ENCODE measurements at regions not wholly inside any gene's neighbourhood (a gene's known extent, or its start where the extent isn't known, plus 50 kb on each side); places are given as distances from the start of the nearest gene placed in this dataset.

DNA sequence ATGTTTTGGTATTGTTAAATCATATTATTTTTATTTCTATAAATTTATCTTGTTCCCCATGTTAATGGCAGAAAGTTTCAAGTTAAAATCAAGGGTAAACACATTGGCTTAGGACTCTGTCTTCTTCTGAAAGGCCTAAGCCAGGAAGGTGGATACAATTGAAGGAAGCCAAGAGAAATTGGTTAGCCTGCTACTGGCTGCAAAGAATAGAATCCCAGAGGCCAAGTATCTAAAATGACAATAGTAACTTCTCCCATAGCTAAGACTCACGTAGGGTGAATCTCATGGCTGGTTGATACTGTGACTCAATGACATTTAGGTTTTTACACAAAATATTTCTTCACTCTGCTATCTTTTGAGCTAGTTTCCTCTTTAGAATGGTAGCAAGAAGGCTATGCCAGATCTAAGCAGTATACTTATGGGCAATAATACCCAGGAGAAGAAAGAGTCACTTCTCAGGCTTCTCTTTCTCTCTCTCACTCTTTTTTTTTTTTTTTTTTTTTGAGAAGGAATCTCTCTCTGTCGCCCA, 621.5 kb upstream of the TBL1XR1 start:
- TF ChIP-seq POLR2AphosphoS5 (IDR thresholded peaks at IDR 0.05; ENCODE audit: borderline replicate concordance, low read depth, low read length) (no peak), EZH2 (IDR thresholded peaks at IDR 0.05) (no peak), FOXP2 (optimal IDR thresholded peaks at IDR 0.05; ENCODE audit: control extremely low read depth, extremely low read length, insufficient read depth) (no peak)

All from SK-N-MC (cell line).